Left kidney (tissue), 1 donor: ENCODE measurements at regions not wholly inside any gene's neighbourhood (a gene's known extent, or its start where the extent isn't known, plus 50 kb on each side); places are given as distances from the start of the nearest gene placed in this dataset.

ENCODE experiments used
- DNase-seq: peaks from one replicate; pipeline ENCODE4 v3.0.0-alpha.2; 2013

GRCh38 chr1:199335496-199335895 is 692.0 kb upstream of the NR5A2 start:
- DNase-seq, result no peak

- DNase-seq, result no peak
Measured at GRCh38 chr1:199336745-199337640, 690.5 kb upstream of the NR5A2 start.

- no peak for DNase-seq
Measured at GRCh38 chr1:199338760-199339159, 688.8 kb upstream of the NR5A2 start.

GRCh38 chr1:199352351-199352750 is 675.2 kb upstream of the NR5A2 start:
- peak; percentile 10 for DNase-seq

GRCh38 chr1:199353906-199354305 is 673.6 kb upstream of the NR5A2 start:
- no peak for DNase-seq

GRCh38 chr1:199356561-199356960 is 670.9 kb upstream of the NR5A2 start:
- DNase-seq, result peak; percentile 46

- DNase-seq, result no peak
Measured at GRCh38 chr1:199357599-199357998, 669.9 kb upstream of the NR5A2 start.

- DNase-seq, result no peak
Measured at GRCh38 chr1:199362996-199363395, 664.5 kb upstream of the NR5A2 start.

- DNase-seq, result no peak
Measured at GRCh38 chr1:199373139-199373538, 654.4 kb upstream of the NR5A2 start.

GRCh38 chr1:199377211-199377610 is 650.3 kb upstream of the NR5A2 start:
- no peak for DNase-seq

GRCh38 chr1:199383793-199384192 is 643.7 kb upstream of the NR5A2 start:
- DNase-seq, result no peak

- no peak for DNase-seq
Measured at GRCh38 chr1:199394856-199395255, 632.7 kb upstream of the NR5A2 start.

GRCh38 chr1:199396456-199396855 is 631.1 kb upstream of the NR5A2 start:
- no peak for DNase-seq

- no peak for DNase-seq
Measured at GRCh38 chr1:199399996-199400724, 627.4 kb upstream of the NR5A2 start.

- no peak for DNase-seq
Measured at GRCh38 chr1:199403531-199404116, 623.9 kb upstream of the NR5A2 start.

- no peak for DNase-seq
Measured at GRCh38 chr1:199404191-199404590, 623.3 kb upstream of the NR5A2 start.

GRCh38 chr1:199404976-199405375 is 622.5 kb upstream of the NR5A2 start:
- no peak for DNase-seq

- no peak for DNase-seq
Measured at GRCh38 chr1:199405634-199406196, 621.8 kb upstream of the NR5A2 start.

GRCh38 chr1:199410462-199410861 is 617.0 kb upstream of the NR5A2 start:
- DNase-seq, result no peak

- no peak for DNase-seq
Measured at GRCh38 chr1:199411506-199411905, 616.0 kb upstream of the NR5A2 start.

- no peak for DNase-seq
Measured at GRCh38 chr1:199422206-199422605, 605.3 kb upstream of the NR5A2 start.

- no peak for DNase-seq
Measured at GRCh38 chr1:199447906-199448305, 579.6 kb upstream of the NR5A2 start.

- no peak for DNase-seq
Measured at GRCh38 chr1:199448646-199449045, 578.9 kb upstream of the NR5A2 start.
